Breast epithelium (tissue), 3 donors: ENCODE measurements at regions not wholly inside any gene's neighbourhood (a gene's known extent, or its start where the extent isn't known, plus 50 kb on each side); places are given as distances from the start of the nearest gene placed in this dataset.

Source experiments
- POLR2AphosphoS5 ChIP-seq, 3 donors: sonication (generic); formaldehyde crosslinking; IDR thresholded peaks; one replicate each; pipeline ENCODE4 v1.6.1; 2017; ENCODE audit warnings: antibody characterized with exemption in 3 of 3
- TF ChIP-seq, protein P1 (sequence below), 3 donors: fragments of 450-650 bp; IDR thresholded peaks; one replicate each; pipeline ENCODE4 v1.5.1; 2016 to 2017; ENCODE audit warnings: antibody characterized with exemption in 3 of 3, mild to moderate bottlenecking in 3 of 3, moderate library complexity in 3 of 3

DNA sequence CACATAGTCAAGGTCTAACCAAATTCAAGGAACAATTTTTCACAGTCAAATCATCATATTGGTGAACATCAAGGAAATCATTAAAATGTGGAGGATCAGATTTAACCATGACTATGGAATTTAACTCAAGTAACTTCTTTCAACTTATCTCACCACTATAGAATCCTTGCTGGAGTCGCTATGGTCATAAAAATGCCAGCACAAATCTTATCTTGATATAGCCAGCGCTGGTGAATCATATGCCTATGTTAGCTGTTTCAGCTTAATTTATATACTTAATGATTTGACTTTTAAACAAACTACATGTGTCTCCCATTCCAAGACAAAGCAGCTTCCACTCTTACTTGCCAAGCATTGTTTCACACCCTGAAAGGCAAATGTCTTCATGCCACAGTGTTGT is 416.4 kb downstream of the CDH11 start:
- no peak for TF ChIP-seq POLR2AphosphoS5 (IDR thresholded peaks at IDR 0.05)
- TF ChIP-seq, protein P1, sequence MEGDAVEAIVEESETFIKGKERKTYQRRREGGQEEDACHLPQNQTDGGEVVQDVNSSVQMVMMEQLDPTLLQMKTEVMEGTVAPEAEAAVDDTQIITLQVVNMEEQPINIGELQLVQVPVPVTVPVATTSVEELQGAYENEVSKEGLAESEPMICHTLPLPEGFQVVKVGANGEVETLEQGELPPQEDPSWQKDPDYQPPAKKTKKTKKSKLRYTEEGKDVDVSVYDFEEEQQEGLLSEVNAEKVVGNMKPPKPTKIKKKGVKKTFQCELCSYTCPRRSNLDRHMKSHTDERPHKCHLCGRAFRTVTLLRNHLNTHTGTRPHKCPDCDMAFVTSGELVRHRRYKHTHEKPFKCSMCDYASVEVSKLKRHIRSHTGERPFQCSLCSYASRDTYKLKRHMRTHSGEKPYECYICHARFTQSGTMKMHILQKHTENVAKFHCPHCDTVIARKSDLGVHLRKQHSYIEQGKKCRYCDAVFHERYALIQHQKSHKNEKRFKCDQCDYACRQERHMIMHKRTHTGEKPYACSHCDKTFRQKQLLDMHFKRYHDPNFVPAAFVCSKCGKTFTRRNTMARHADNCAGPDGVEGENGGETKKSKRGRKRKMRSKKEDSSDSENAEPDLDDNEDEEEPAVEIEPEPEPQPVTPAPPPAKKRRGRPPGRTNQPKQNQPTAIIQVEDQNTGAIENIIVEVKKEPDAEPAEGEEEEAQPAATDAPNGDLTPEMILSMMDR (IDR thresholded peaks at IDR 0.05), result no peak
